ENCODE measurements at regions not wholly inside any gene's neighbourhood (a gene's known extent, or its start where the extent isn't known, plus 50 kb on each side); places are given as distances from the start of the nearest gene placed in this dataset.

DNA sequence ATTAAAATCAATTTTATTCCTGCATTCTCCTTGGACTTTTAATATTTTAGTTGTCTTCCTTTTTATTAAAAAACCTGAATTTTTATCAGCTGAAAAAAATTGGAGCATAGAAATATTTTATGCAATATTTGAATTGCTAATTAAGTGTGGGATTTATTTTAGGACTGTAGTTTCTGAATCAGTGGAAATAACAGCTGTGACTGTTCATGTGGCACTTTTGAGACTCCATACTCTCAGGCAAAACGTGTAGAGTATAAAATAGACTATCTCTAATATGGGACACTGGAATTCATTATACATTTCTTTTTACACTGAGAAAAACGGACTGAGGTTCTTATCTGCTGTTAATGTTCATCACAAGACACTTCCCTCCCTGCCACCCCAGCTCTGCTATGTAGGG, 558.3 kb upstream of the TPK1 start:
- H3K4me3 ChIP-seq (ENCODE audit: extremely low read depth in 1 of 4, insufficient read depth in 2 of 4, low read depth in 3 of 4, low read length in 4 of 4) = no peak overlapping the region
- H3K23ac ChIP-seq (ENCODE audit: insufficient read length) = no peak overlapping the region
- ChIA-PET POLR2A (ENCODE audit: partially characterized antibody) (no interaction called here), CTCF (ENCODE audit: partially characterized antibody) (interaction anchor here (0.8 kb wide), 1 partner anchor 11 kb away, joined by 3 read pairs; no protein-coding TSS in a partner anchor)
- H3K27ac ChIP-seq (ENCODE audit: low read depth, low read length) = no peak overlapping the region
- H3K79me2 ChIP-seq (ENCODE audit: control insufficient read depth in 1 of 2, insufficient read depth in 2 of 2, low read length in 2 of 2) = no peaks in the 10 kb centered on the region
- no peaks in the 10 kb centered on the region for H3K36me3 ChIP-seq (ENCODE audit: control insufficient read depth in 2 of 4, insufficient read depth in 4 of 4, low read length in 3 of 4)
- no peak overlapping the region for H3K14ac ChIP-seq (ENCODE audit: insufficient read length)
- H3K23me2 ChIP-seq (ENCODE audit: low read depth, low read length) = no peaks in the 10 kb centered on the region
- H3K27me3 ChIP-seq (replicated peaks in 1 of 4; ENCODE audit: control insufficient read depth in 3 of 4, extremely low read depth in 1 of 4, insufficient read depth in 3 of 4, low read length in 3 of 4) = no peaks in the 10 kb centered on the region
- FAIRE-seq = no peak
- H3K4ac ChIP-seq (replicated peaks; ENCODE audit: insufficient read length, low read depth, low read length) = no peak overlapping the region
- peaks cover 0 to 4% of the 10 kb centered on the region in 2 experiments; a peak in 1 of 4 replicates for H3K9me3 ChIP-seq (ENCODE audit: insufficient read depth in 2 of 2, low read depth in 1 of 2, low read length in 1 of 2)
- H3K4me1 ChIP-seq (replicated peaks in 1 of 4; ENCODE audit: control insufficient read depth in 3 of 4, insufficient read depth in 4 of 4, low read length in 3 of 4) = no peaks in the 10 kb centered on the region
- H2BK20ac ChIP-seq (ENCODE audit: low read length) = no peak overlapping the region
- no peak overlapping the region for H2BK12ac ChIP-seq (ENCODE audit: low read depth, low read length)
- H4K5ac ChIP-seq (ENCODE audit: insufficient read length, low read depth, low read length) = no peak overlapping the region
- H3K79me1 ChIP-seq (ENCODE audit: low read depth, low read length) = no peaks in the 10 kb centered on the region
- no peak overlapping the region for H2BK120ac ChIP-seq (replicated peaks; ENCODE audit: low read depth, low read length)
- H2BK15ac ChIP-seq (ENCODE audit: low read length) = no peak overlapping the region
- DNase-seq (ENCODE audit: low read depth in 1 of 2, low spot score in 2 of 2) = no peak
- H3K4me2 ChIP-seq (ENCODE audit: insufficient read depth in 1 of 2, low read depth in 2 of 2, low read length in 2 of 2) = no peak overlapping the region
- no peak overlapping the region for H2AK5ac ChIP-seq (ENCODE audit: low read depth, low read length)
- TF ChIP-seq TCF12 (IDR thresholded peaks at IDR 0.05; ENCODE audit: low read depth, low read length) (no peak), RBBP5 (IDR thresholded peaks at IDR 0.05; ENCODE audit: borderline replicate concordance, low read depth, low read length) (no peak), ATF3 (IDR thresholded peaks at IDR 0.05; ENCODE audit: insufficient read depth, low read depth, low read length) (no peak), CBX5 (IDR thresholded peaks at IDR 0.05; ENCODE audit: low read depth, low read length) (no peak)
- H4K8ac ChIP-seq (ENCODE audit: extremely low read depth, insufficient read depth, low read length) = no peak overlapping the region
- WGBS, 2 experiments (ENCODE audit: extremely low coverage in 1 of 2, insufficient coverage in 1 of 2, insufficient read length in 1 of 2, insufficient replicate concordance in 2 of 2, low coverage in 1 of 2, low lambda C conversion rate in 2 of 2, missing lambda C conversion rate in 1 of 2) = 77% methylated on average over 2 of the region's 2 CpGs; no CpG with 5 or more reads in 1 of the 2 experiments
- H2BK5ac ChIP-seq (ENCODE audit: low read depth, low read length) = no peak overlapping the region
- no peak overlapping the region for H3K9ac ChIP-seq (replicated peaks in 1 of 4; ENCODE audit: extremely low read depth in 1 of 4, low read depth in 3 of 4, low read length in 3 of 4)
- H3K56ac ChIP-seq (replicated peaks; ENCODE audit: insufficient read length, low read depth, low read length) = no peak overlapping the region
- no peak overlapping the region for H3K18ac ChIP-seq (ENCODE audit: extremely low read depth, low read length)
- H2AFZ ChIP-seq (ENCODE audit: low read length) = no peak overlapping the region
- H4K20me1 ChIP-seq (replicated peaks in 1 of 2; ENCODE audit: control insufficient read depth in 1 of 2, insufficient read depth in 2 of 2, low read length in 2 of 2) = no peaks in the 10 kb centered on the region
- no peak overlapping the region for H4K91ac ChIP-seq (replicated peaks; ENCODE audit: insufficient read length, low read length)
